HepG2 (cell line): ENCODE measurements at regions not wholly inside any gene's neighbourhood (a gene's known extent, or its start where the extent isn't known, plus 50 kb on each side); places are given as distances from the start of the nearest gene placed in this dataset.

ENCODE experiments used
- MAFF ChIP-seq: IDR thresholded peaks from 2 replicates; pipeline ENCODE4 v1.6.1; 2011; ENCODE audit warnings: low read depth, low read length, improper control_type of control experiment
- TF ChIP-seq, protein P1 (sequence below): sonication (generic); formaldehyde crosslinking; IDR thresholded peaks from 2 replicates; pipeline ENCODE4 v1.4.0; 2020; ENCODE audit warnings: mild to moderate bottlenecking, missing genetic modification reagents
- TF ChIP-seq, protein P2 (sequence below): sonication (generic); formaldehyde crosslinking; IDR thresholded peaks from 2 replicates; pipeline ENCODE4 v1.5.1; 2020; ENCODE audit warnings: missing genetic modification reagents, mild to moderate bottlenecking, borderline replicate concordance
- TF ChIP-seq, protein P3 (sequence below): sonication (generic); formaldehyde crosslinking; IDR thresholded peaks from 2 replicates; pipeline ENCODE4 v1.8.1; 2023; ENCODE audit warnings: missing genetic modification reagents, inconsistent platforms, borderline replicate concordance

DNA sequence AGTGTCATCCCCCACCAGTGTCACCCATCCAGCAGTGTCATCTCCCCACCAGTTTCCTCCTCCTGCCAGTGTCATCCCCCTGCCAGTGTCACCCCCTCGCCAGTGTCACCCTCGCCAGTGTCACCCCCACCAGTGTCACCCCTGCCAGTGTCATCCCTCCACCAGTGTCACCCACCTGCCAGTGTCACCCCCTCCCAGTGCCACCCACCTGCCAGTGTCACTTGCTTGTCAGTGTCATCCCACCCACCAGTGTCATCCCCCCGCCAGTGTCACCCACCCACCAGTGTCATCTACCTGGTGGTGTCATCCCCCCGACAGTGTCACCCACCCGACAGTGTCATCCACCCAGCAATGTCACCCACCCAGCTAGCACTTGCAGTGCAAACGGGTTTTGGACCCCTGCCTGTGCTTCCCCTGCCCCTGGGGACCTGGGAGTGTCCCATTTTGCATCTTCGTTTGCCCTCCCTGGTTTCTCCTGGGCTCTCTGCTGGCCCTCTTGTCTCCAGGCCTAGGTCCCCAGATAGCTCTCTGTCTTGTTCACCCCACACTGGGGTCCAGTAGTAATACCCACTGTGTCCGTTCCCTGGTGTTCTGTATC lies 99.8 kb upstream of the PRR20G start (continued):
- TF ChIP-seq, protein P1, sequence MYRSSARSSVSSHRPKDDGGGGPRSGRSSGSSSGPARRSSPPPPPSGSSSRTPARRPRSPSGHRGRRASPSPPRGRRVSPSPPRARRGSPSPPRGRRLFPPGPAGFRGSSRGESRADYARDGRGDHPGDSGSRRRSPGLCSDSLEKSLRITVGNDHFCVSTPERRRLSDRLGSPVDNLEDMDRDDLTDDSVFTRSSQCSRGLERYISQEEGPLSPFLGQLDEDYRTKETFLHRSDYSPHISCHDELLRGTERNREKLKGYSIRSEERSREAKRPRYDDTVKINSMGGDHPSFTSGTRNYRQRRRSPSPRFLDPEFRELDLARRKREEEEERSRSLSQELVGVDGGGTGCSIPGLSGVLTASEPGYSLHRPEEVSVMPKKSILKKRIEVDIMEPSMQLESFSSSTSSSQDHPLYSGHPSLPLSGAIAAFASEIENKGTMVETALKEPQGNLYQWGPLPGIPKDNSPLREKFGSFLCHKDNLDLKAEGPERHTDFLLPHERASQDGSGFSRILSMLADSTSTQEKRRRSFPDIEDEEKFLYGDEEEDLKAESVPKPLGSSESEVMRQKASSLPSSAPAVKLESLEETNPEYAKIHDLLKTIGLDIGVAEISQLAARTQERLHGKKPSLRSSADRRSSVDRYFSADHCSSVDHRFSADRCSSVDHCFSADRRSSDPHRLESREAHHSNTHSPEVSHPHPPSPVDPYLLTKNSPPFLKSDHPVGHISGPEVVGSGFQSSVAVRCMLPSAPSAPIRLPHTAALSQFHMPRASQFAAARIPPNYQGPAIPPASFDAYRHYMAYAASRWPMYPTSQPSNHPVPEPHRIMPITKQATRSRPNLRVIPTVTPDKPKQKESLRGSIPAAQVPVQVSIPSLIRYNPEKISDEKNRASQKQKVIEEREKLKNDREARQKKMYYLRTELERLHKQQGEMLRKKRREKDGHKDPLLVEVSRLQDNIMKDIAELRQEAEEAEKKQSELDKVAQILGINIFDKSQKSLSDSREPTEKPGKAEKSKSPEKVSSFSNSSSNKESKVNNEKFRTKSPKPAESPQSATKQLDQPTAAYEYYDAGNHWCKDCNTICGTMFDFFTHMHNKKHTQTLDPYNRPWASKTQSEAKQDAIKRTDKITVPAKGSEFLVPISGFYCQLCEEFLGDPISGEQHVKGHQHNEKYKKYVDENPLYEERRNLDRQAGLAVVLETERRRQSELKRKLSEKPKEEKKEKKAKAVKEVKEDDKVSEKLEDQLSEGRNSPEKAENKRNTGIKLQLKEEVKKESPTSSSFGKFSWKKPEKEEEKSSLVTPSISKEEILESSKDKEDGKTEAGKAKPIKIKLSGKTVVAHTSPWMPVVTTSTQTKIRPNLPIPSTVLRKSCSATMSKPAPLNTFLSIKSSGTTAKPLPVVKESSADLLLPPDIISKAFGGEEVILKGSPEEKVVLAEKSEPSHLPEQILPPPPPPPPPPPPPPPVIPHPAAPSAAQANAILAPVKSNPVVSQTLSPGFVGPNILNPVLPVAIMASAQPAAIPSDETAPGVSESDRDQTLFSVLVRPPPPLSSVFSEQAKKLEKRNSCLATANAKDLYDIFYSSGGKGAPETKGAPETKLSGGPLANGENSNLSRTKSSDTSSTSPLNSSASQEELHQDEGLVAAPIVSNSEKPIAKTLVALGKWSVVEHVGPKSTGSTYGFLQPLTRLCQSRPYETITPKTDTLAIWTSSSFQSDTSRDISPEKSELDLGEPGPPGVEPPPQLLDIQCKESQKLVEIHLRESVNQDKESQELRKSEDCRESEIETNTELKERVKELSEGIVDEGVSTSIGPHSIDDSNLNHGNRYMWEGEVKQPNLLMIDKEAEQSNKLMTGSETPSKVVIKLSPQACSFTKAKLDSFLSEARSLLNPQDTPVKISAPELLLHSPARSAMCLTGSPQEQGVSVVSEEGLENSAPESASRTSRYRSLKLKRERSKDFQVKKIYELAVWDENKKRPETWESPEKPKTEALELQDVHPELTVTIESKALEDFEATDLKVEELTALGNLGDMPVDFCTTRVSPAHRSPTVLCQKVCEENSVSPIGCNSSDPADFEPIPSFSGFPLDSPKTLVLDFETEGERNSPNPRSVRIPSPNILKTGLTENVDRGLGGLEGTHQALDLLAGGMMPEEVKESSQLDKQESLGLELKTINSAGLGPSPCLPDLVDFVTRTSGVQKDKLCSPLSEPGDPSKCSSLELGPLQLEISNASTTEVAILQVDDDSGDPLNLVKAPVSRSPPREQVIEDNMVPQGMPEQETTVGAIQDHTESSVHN: no peak
- TF ChIP-seq, protein P2, sequence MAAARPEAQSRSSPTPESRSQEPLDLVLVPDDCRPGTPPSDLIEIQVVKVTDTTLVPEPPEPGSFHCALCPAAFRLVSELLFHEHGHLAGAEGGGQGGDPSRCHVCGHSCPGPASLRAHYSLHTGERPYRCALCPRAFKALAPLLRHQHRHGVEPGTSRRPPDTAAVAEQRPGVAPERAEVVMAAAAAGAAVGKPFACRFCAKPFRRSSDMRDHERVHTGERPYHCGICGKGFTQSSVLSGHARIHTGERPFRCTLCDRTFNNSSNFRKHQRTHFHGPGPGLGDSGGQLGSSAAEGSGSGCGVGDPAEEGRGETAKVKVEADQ: no peak
- no peak for TF ChIP-seq MAFF
- TF ChIP-seq, protein P3, sequence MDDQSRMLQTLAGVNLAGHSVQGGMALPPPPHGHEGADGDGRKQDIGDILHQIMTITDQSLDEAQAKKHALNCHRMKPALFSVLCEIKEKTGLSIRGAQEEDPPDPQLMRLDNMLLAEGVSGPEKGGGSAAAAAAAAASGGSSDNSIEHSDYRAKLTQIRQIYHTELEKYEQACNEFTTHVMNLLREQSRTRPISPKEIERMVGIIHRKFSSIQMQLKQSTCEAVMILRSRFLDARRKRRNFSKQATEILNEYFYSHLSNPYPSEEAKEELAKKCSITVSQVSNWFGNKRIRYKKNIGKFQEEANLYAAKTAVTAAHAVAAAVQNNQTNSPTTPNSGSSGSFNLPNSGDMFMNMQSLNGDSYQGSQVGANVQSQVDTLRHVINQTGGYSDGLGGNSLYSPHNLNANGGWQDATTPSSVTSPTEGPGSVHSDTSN (CRISPR knock-in tag): no peak
